ENCODE measurements at regions not wholly inside any gene's neighbourhood (a gene's known extent, or its start where the extent isn't known, plus 50 kb on each side); places are given as distances from the start of the nearest gene placed in this dataset.

GRCh38 chr10:128854204-128854603 lies 612.8 kb upstream of the MGMT start:
- DNase-seq (ENCODE audit: low spot score): no peak

GRCh38 chr10:128854963-128855362 lies 612.1 kb upstream of the MGMT start:
- DNase-seq (ENCODE audit: low spot score): peak; percentile 71

- DNase-seq (ENCODE audit: low spot score): no peak
These were observed 611.2 kb upstream of the MGMT start for GRCh38 chr10:128855618-128856428.

- DNase-seq (ENCODE audit: low spot score): no peak
These were observed 607.2 kb upstream of the MGMT start for GRCh38 chr10:128859738-128860386.

GRCh38 chr10:128860574-128860973 lies 606.5 kb upstream of the MGMT start:
- no peak for DNase-seq (ENCODE audit: low spot score)

GRCh38 chr10:128861018-128861901 lies 605.8 kb upstream of the MGMT start:
- DNase-seq (ENCODE audit: low spot score): no peak

GRCh38 chr10:128863411-128863810 lies 603.6 kb upstream of the MGMT start:
- no peak for DNase-seq (ENCODE audit: low spot score)

- DNase-seq (ENCODE audit: low spot score): no peak
These were observed 603.1 kb upstream of the MGMT start for GRCh38 chr10:128863823-128864405.

- DNase-seq (ENCODE audit: low spot score): no peak
These were observed 602.3 kb upstream of the MGMT start for GRCh38 chr10:128864554-128865295.

GRCh38 chr10:128865436-128866195 lies 601.4 kb upstream of the MGMT start:
- no peak for DNase-seq (ENCODE audit: low spot score)

- DNase-seq (ENCODE audit: low spot score): no peak
These were observed 600.5 kb upstream of the MGMT start for GRCh38 chr10:128866551-128866950.

- DNase-seq (ENCODE audit: low spot score): no peak
These were observed 599.8 kb upstream of the MGMT start for GRCh38 chr10:128867210-128867609.

- DNase-seq (ENCODE audit: low spot score): no peak
These were observed 599.2 kb upstream of the MGMT start for GRCh38 chr10:128867819-128868218.

GRCh38 chr10:128868481-128868880 lies 598.6 kb upstream of the MGMT start:
- no peak for DNase-seq (ENCODE audit: low spot score)

GRCh38 chr10:128869101-128869749 lies 597.8 kb upstream of the MGMT start:
- no peak for DNase-seq (ENCODE audit: low spot score)

GRCh38 chr10:128870830-128871597 lies 596.0 kb upstream of the MGMT start:
- no peak for DNase-seq (ENCODE audit: low spot score)

GRCh38 chr10:128871671-128872231 lies 595.3 kb upstream of the MGMT start:
- no peak for DNase-seq (ENCODE audit: low spot score)

GRCh38 chr10:128873411-128874054 lies 593.5 kb upstream of the MGMT start:
- DNase-seq (ENCODE audit: low spot score): no peak

GRCh38 chr10:128874331-128874730 lies 592.7 kb upstream of the MGMT start:
- DNase-seq (ENCODE audit: low spot score): no peak

Data from putamen (tissue), 1 donor.